ENCODE measurements at regions not wholly inside any gene's neighbourhood (a gene's known extent, or its start where the extent isn't known, plus 50 kb on each side); places are given as distances from the start of the nearest gene placed in this dataset.
"Not testable (repeated sequence)": the region's sequence is repeated elsewhere in the genome, so short reads cannot be mapped to it uniquely, and the experiment has no call there.

- H3K9me3 Mint-ChIP-seq, result no peaks in the 10 kb centered on the region
- H3K4me1 Mint-ChIP-seq (ENCODE audit: low read depth), result no peaks in the 10 kb centered on the region
- H3K36me3 Mint-ChIP-seq (ENCODE audit: low read depth), result no peaks in the 10 kb centered on the region
- intact Hi-C loops (cut with micrococcal nuclease), result no loop called here
- no peak overlapping the region for H3K27ac Mint-ChIP-seq
- H3K27me3 Mint-ChIP-seq, result peaks cover 1% of the 10 kb centered on the region
- no peak overlapping the region for H3K4me3 Mint-ChIP-seq
These were observed 145.8 kb downstream of the AKAIN1 start for GRCh38 chr18:5051207-5051606.

GRCh38 chr18:5049124-5049523, 147.9 kb downstream of the AKAIN1 start:
- intact Hi-C loops (cut with micrococcal nuclease), result no loop called here
- H3K4me1 Mint-ChIP-seq (ENCODE audit: low read depth), result no peaks in the 10 kb centered on the region
- no peak overlapping the region for H3K27ac Mint-ChIP-seq
- no peaks in the 10 kb centered on the region for H3K9me3 Mint-ChIP-seq
- H3K36me3 Mint-ChIP-seq (ENCODE audit: low read depth), result no peaks in the 10 kb centered on the region
- H3K27me3 Mint-ChIP-seq, result no peaks in the 10 kb centered on the region
- H3K4me3 Mint-ChIP-seq, result no peak overlapping the region

- Mint-ChIP-seq H3K27ac (no peak overlapping the region), H3K4me3 (no peak overlapping the region), H3K36me3 (ENCODE audit: low read depth) (no peaks in the 10 kb centered on the region), H3K4me1 (ENCODE audit: low read depth) (no peaks in the 10 kb centered on the region), H3K27me3 (no peaks in the 10 kb centered on the region), H3K9me3 (no peaks in the 10 kb centered on the region)
- intact Hi-C loops (cut with micrococcal nuclease), result no loop called here
These were observed 156.6 kb downstream of the AKAIN1 start for GRCh38 chr18:5040476-5040875.

- H3K36me3 Mint-ChIP-seq (ENCODE audit: low read depth), result no peaks in the 10 kb centered on the region
- H3K4me1 Mint-ChIP-seq (ENCODE audit: low read depth), result no peaks in the 10 kb centered on the region
- intact Hi-C loops (cut with micrococcal nuclease), result no loop called here
- no peaks in the 10 kb centered on the region for H3K9me3 Mint-ChIP-seq
- no peaks in the 10 kb centered on the region for H3K27me3 Mint-ChIP-seq
- no peak overlapping the region for H3K4me3 Mint-ChIP-seq
- H3K27ac Mint-ChIP-seq, result no peak overlapping the region
These were observed 160.5 kb downstream of the AKAIN1 start for GRCh38 chr18:5036523-5036922.

- Mint-ChIP-seq H3K4me1 (ENCODE audit: low read depth) (no peaks in the 10 kb centered on the region), H3K27me3 (no peaks in the 10 kb centered on the region), H3K27ac (no peak overlapping the region), H3K36me3 (ENCODE audit: low read depth) (no peaks in the 10 kb centered on the region), H3K4me3 (no peak overlapping the region), H3K9me3 (no peaks in the 10 kb centered on the region)
- intact Hi-C loops (cut with micrococcal nuclease), result no loop called here
These were observed 165.8 kb downstream of the AKAIN1 start for GRCh38 chr18:5031216-5031615.

GRCh38 chr18:5030636-5031035, 166.4 kb downstream of the AKAIN1 start:
- Mint-ChIP-seq H3K27me3 (no peaks in the 10 kb centered on the region), H3K4me1 (ENCODE audit: low read depth) (no peaks in the 10 kb centered on the region), H3K9me3 (no peaks in the 10 kb centered on the region), H3K27ac (no peak overlapping the region), H3K4me3 (no peak overlapping the region), H3K36me3 (ENCODE audit: low read depth) (no peaks in the 10 kb centered on the region)
- intact Hi-C loops (cut with micrococcal nuclease), result no loop called here

- H3K27me3 Mint-ChIP-seq, result no peaks in the 10 kb centered on the region
- intact Hi-C loops (cut with micrococcal nuclease), result no loop called here
- H3K27ac Mint-ChIP-seq, result no peak overlapping the region
- H3K9me3 Mint-ChIP-seq, result no peaks in the 10 kb centered on the region
- no peaks in the 10 kb centered on the region for H3K4me1 Mint-ChIP-seq (ENCODE audit: low read depth)
- H3K36me3 Mint-ChIP-seq (ENCODE audit: low read depth), result no peaks in the 10 kb centered on the region
- H3K4me3 Mint-ChIP-seq, result no peak overlapping the region
These were observed 167.5 kb downstream of the AKAIN1 start for GRCh38 chr18:5029592-5029991.

- intact Hi-C loops (cut with micrococcal nuclease), result no loop called here
These were observed 172.3 kb downstream of the AKAIN1 start for GRCh38 chr18:5024741-5025140.

GRCh38 chr18:5021558-5021957, 175.5 kb downstream of the AKAIN1 start:
- H3K36me3 Mint-ChIP-seq (ENCODE audit: low read depth), result no peaks in the 10 kb centered on the region
- no peak overlapping the region for H3K4me3 Mint-ChIP-seq
- no peaks in the 10 kb centered on the region for H3K4me1 Mint-ChIP-seq (ENCODE audit: low read depth)
- peaks cover 1% of the 10 kb centered on the region for H3K27me3 Mint-ChIP-seq
- no peak overlapping the region for H3K27ac Mint-ChIP-seq
- intact Hi-C loops (cut with micrococcal nuclease), result no loop called here
- no peaks in the 10 kb centered on the region for H3K9me3 Mint-ChIP-seq

More at GRCh38 chr18:5024741-5025140, 172.3 kb downstream of the AKAIN1 start:
- H3K27me3 Mint-ChIP-seq, result peaks cover 1% of the 10 kb centered on the region
- no peak overlapping the region for H3K4me3 Mint-ChIP-seq
- no peaks in the 10 kb centered on the region for H3K4me1 Mint-ChIP-seq (ENCODE audit: low read depth)
- no peaks in the 10 kb centered on the region for H3K36me3 Mint-ChIP-seq (ENCODE audit: low read depth)
- no peaks in the 10 kb centered on the region for H3K9me3 Mint-ChIP-seq
- no peak overlapping the region for H3K27ac Mint-ChIP-seq

- H3K9me3 Mint-ChIP-seq, result no peaks in the 10 kb centered on the region
- no peak overlapping the region for H3K4me3 Mint-ChIP-seq
- no peak overlapping the region for H3K27ac Mint-ChIP-seq
- intact Hi-C loops (cut with micrococcal nuclease), result no loop called here
- no peaks in the 10 kb centered on the region for H3K4me1 Mint-ChIP-seq (ENCODE audit: low read depth)
- H3K27me3 Mint-ChIP-seq, result no peaks in the 10 kb centered on the region
- H3K36me3 Mint-ChIP-seq (ENCODE audit: low read depth), result no peaks in the 10 kb centered on the region
These were observed 181.8 kb downstream of the AKAIN1 start for GRCh38 chr18:5015213-5015612.

- H3K9me3 Mint-ChIP-seq, result peaks cover 14% of the 10 kb centered on the region
- H3K27ac Mint-ChIP-seq; H3K4me1 Mint-ChIP-seq (ENCODE audit: low read depth); intact Hi-C loops (cut with micrococcal nuclease); H3K36me3 Mint-ChIP-seq (ENCODE audit: low read depth); H3K4me3 Mint-ChIP-seq: not testable (repeated sequence)
- H3K27me3 Mint-ChIP-seq, result peaks cover 10% of the 10 kb centered on the region
These were observed 192.8 kb downstream of the AKAIN1 start for GRCh38 chr18:5004031-5004820.

- intact Hi-C loops (cut with micrococcal nuclease), result no loop called here
- Mint-ChIP-seq H3K27ac (no peak overlapping the region), H3K4me1 (ENCODE audit: low read depth) (no peaks in the 10 kb centered on the region), H3K4me3 (no peak overlapping the region), H3K36me3 (ENCODE audit: low read depth) (no peaks in the 10 kb centered on the region), H3K9me3 (peaks cover 55% of the 10 kb centered on the region), H3K27me3 (no peaks in the 10 kb centered on the region)
These were observed 202.3 kb downstream of the AKAIN1 start for GRCh38 chr18:4994710-4995109.

GRCh38 chr18:4987452-4988405, 209.3 kb downstream of the AKAIN1 start:
- Mint-ChIP-seq H3K4me1 (ENCODE audit: low read depth) (no peaks in the 10 kb centered on the region), H3K9me3 (peaks cover 55% of the 10 kb centered on the region), H3K4me3 (no peak overlapping the region), H3K36me3 (ENCODE audit: low read depth) (no peaks in the 10 kb centered on the region), H3K27me3 (no peaks in the 10 kb centered on the region), H3K27ac (no peak overlapping the region)
- intact Hi-C loops (cut with micrococcal nuclease), result no loop called here

- Mint-ChIP-seq H3K36me3 (ENCODE audit: low read depth) (no peaks in the 10 kb centered on the region), H3K27me3 (no peaks in the 10 kb centered on the region), H3K27ac (no peak overlapping the region), H3K4me1 (ENCODE audit: low read depth) (no peaks in the 10 kb centered on the region), H3K9me3 (peaks cover 55% of the 10 kb centered on the region), H3K4me3 (no peak overlapping the region)
- intact Hi-C loops (cut with micrococcal nuclease), result no loop called here
These were observed 210.4 kb downstream of the AKAIN1 start for GRCh38 chr18:4986677-4987076.

All from dendritic cell treated with granulocyte-macrophage colony-stimulating factor and Interleukin-4, amounts not matched to agents 40 ng/mL and 50 ng/mL, for 4 days (primary cell).